ENCODE measurements at regions not wholly inside any gene's neighbourhood (a gene's known extent, or its start where the extent isn't known, plus 50 kb on each side); places are given as distances from the start of the nearest gene placed in this dataset.

DNA sequence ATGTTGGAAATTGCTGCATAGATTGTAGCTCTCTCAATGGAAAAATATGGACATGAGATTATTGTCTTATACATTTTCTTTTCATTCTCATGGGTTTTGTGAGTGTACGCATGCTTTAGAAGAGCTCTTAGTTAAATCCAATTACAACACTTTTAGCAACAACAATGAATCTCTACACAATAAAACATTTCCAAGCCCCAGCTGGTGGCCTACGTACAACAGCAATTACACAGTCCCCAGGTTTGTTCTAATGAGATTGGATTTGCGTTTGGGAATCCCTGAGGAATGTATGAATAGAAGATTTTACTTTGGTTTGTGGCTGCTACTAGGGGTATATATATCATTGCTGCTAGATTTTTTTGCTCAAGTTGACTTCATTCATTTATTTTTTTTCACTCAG is 98.6 kb downstream of the FHDC1 start:
- no peak for DNase-seq (ENCODE audit: low read depth)

GRCh38 chr4:153036931-153037482 is 100.9 kb downstream of the FHDC1 start:
- DNase-seq (ENCODE audit: low read depth) = no peak

- DNase-seq (ENCODE audit: low read depth) = no peak
Observed at GRCh38 chr4:153038623-153039311, 102.6 kb downstream of the FHDC1 start.

DNA sequence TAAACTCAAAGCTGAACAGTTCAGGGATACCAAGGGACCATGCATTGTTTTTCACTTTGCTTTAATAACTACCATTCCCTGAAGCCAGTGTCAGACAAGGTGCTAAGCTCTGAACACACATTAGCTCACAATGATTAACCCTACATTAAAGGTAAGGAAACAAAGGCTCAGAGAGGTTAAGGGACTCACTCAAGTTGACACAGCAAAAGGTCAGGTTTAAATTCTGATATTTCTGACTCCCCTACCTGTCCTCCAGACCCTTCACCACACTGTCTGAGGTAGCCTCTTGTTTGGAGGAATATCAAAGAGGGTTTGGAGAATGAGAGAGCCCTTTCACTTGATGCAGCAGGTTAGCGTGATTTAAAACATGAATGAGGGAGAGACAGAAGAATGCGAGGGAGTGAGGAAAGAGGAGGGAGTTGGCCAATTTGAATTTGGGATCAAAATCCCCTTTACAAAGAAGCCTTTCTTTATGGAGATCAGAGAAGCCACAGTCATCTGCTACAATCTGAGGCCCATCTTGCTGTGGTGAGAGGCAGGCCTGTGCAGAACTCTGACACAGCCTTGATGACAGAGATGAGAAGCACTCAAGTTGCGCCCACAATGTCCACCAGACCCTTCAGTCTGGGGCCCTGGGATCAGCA is 103.5 kb downstream of the FHDC1 start:
- no peak for DNase-seq (ENCODE audit: low read depth)

DNA sequence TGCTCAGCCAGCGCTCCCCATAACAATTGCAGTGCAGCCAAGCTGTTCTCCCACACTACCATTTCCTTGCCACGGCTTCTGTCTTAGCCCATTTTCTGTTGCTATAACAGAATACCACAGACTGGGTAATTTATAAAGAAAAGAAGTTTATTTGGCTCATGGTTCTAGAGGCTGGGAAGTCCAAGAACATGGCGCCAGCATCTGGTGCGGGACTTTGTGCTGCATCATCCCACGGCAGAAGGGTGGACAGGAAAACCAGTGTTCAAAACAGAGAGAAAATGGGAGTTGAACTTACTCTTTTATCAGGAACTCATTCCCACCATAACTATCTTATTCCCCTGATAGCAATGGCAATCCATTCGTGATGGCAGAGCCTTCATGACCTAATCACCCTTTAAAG is 104.6 kb downstream of the FHDC1 start:
- DNase-seq (ENCODE audit: low read depth) = no peak

GRCh38 chr4:153044036-153044435 is 107.9 kb downstream of the FHDC1 start:
- no peak for DNase-seq (ENCODE audit: low read depth)

DNA sequence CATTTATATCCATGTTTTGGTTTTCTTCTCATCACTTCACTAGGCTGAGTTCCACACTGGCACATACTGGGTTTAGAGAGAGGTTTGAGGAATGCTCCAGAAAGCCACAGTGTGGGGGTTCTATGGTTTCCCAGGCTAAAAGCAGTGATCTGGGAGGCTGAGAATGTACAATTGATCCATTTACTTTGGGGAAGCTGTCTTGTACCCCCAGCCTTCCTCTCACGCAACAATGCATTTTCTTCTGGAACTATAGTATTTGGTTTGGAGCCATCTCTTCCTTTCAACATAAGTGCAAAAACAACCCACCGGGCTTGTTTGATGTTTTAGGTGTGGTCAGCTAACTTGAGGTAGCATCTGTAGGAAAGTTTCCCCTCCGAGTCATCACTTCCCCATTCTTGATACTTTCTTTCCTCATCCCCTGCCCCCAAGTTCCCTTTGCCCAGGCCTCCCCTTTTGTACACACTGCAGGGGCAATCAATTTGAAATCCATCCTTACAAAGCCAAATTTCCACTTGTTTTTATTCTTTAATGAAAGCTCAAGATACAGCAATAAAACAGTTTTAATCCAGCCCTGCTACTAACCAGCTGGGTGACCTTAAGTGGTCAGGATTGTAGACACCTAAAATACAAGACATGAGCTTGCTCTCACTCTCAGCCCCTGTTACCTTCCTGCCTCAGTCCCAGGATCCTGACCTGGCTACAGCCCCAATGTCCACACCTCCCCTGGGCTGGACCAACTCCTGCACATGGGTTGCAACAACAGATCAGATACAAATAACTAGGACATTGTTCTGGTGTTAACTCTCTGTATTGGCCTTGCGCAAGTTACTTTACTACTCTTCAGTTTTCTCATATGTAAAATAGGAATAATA is 109.2 kb downstream of the FHDC1 start:
- DNase-seq (ENCODE audit: low read depth) = no peak

DNA sequence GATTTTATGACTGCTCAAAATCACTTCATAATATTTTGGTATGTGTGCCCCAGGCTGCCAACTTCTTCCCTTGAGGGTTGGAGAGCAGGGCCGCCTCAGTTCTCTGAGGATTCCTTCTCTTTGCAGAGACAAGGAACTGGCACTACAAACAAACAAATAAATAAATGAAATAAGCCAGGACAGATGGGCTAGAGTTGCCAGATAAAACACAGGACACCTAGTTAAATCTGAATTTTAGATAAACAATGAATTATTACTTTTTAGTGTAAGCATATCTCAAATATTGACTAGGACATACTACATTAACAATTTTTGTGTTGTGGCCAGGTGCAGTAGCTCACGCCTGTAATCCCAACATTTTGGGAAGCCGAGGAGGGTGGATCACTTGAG is 122.5 kb downstream of the FHDC1 start:
- DNase-seq (ENCODE audit: low read depth) = no peak

- no peak for DNase-seq (ENCODE audit: low read depth)
Observed at GRCh38 chr4:153060196-153060595, 124.1 kb downstream of the FHDC1 start.

GRCh38 chr4:153061971-153062370 is 125.8 kb downstream of the FHDC1 start:
- DNase-seq (ENCODE audit: low read depth) = no peak

DNA sequence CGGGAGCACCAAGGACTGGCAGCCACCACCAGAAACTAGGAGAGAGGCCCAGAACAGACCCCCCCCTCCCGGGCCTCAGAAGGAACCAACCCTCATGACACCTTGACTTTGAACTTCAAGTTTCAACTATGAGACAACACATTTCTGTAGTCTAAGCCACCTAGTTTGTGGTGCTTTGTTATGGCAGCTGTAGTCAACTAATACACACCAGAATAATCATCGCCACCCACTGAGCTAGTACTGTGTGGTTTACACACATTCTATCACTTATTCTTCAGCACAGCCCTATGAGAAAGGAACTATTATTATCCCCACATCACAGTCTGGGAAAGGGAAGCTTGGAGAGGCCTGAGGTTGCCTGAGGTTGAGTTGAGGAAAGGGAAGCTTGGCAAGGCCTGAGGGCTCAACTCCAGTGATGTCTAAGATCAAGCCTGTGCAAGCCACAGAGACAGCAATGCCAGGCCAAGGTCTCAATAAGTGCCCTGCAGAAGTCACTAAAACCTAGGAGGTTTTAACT is 126.6 kb downstream of the FHDC1 start:
- no peak for DNase-seq (ENCODE audit: low read depth)

DNA sequence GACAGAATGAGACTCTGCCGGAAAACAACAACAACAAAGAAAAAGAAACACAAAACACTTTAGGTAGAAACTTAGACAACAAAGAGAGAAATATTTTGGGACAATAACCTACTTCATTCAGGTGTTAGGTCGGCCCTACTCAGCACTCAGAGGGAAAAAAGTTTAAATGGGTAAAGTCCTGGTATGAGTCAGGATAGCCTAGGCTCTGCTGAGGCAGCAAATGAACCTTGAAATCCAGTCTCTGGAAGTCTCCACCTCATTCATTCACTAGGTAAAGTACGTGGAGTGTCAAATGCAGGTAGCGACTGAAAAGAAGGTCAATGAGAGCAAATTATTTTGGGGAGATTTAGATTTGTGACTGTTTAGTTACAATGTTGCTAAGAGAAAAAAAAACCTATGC is 127.4 kb downstream of the FHDC1 start:
- no peak for DNase-seq (ENCODE audit: low read depth)

GRCh38 chr4:153064571-153064970 is 128.4 kb downstream of the FHDC1 start:
- no peak for DNase-seq (ENCODE audit: low read depth)

DNA sequence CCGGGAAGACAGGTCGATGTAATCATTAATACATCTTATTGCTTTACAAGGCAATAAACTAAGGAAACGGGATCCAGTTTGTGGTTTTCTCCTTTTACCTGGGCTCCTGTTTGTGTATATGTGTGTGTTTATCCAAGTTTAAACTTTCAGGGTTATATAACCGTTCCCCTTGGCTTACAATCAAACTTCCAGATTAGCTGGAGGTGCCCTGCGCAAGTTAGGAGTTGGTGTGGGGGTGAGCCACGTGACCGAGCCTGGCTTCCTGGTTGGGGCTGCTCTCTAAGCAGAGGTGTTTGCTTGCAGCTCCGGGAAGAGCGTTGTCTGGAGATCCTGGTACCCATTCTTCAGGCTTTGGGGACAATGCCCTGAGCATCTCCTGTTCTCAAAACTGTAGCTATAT is 129.2 kb downstream of the FHDC1 start:
- no peak for DNase-seq (ENCODE audit: low read depth)

- DNase-seq (ENCODE audit: low read depth) = no peak
Observed at GRCh38 chr4:153067376-153067775, 131.3 kb downstream of the FHDC1 start.

DNA sequence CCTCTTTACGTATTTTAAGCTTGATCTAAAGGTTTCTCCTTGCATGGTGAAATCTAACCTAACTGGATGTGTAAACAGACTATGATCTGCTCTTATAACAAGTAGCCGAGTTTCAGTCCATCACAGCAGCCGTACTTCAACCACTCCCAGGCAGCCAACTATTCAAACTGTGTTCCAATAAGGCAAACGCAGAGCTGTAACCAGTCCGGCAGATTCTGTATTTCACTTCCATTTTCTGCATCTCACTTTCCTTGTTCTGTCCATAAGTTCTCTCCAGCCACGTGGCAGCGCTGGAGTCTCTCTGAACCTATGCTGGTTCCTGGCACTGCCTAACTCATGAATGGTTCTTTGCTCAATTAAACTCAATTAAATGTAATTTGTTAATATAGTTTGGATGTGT is 132.6 kb downstream of the FHDC1 start:
- no peak for DNase-seq (ENCODE audit: low read depth)

DNA sequence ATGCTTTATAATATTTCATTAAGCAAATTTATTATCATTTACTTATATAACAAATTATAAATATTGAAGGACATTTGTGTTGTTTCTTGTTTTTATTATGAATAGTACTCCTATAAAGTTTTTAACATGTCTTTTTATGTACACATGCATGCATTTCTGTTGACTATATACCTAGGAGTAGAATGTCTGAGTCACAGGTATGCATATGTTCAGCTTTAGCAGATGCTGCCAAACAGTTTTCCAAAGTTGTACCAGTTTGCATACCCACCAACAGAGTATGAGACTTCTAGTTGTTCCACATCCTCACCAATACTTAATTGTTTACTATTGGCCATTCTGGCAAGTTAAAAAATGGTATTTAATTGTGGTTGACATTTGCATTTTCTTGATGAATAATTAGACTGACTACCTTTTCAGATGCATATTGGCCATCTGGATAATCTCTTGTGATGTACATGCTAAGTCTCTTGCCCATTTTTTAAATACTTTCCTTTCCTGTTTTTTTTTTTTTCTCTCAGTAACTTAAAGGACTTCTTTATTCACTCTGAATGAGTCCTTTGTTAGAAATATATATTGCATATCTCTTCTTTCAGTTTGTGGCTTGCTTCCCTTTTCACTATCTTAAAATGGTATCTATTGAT is 132.2 kb upstream of the TRIM2 start:
- no peak for DNase-seq (ENCODE audit: low read depth)

DNA sequence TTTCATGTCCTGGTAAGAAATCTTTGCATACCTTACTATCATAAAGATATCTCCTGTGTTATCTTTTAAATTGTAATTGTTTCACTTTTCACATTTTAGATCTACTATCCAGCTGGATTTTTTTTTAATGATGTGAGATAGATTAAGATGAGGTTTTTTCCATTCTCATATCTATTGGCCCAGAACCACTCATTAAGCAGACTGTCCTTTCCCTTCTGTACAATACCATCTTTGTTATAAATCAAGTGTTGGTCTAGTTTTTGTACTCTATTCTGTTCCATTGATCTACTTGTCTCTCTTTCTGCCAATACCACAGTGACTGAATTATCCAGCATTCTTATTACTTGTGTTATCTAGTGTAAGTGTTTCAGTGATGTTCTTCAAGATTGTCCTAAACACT is 131.6 kb upstream of the TRIM2 start:
- no peak for DNase-seq (ENCODE audit: low read depth)

DNA sequence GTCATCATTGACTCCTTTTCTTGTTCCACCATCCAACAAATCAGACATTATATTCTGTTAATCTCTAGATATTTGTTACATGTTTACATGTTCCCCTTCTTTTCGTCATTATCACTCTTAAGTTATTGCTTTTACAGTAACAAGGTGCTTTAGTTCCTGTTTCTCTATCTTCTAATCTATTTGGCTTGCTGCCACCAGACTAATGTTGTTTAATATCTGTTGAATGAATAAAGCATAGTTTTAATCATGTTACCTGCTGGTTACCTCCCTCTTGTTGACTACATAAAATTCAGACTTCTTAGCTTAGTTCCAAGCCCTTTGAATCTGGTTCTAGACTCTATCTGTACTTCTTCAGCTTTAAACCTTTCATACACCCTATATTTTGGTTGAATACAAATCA is 129.8 kb upstream of the TRIM2 start:
- no peak for DNase-seq (ENCODE audit: low read depth)

GRCh38 chr4:153074936-153075630 is 129.2 kb upstream of the TRIM2 start:
- no peak for DNase-seq (ENCODE audit: low read depth)

- no peak for DNase-seq (ENCODE audit: low read depth)
Observed at GRCh38 chr4:153075836-153076518, 128.3 kb upstream of the TRIM2 start.
